ENCODE measurements at regions not wholly inside any gene's neighbourhood (a gene's known extent, or its start where the extent isn't known, plus 50 kb on each side); places are given as distances from the start of the nearest gene placed in this dataset.

DNA sequence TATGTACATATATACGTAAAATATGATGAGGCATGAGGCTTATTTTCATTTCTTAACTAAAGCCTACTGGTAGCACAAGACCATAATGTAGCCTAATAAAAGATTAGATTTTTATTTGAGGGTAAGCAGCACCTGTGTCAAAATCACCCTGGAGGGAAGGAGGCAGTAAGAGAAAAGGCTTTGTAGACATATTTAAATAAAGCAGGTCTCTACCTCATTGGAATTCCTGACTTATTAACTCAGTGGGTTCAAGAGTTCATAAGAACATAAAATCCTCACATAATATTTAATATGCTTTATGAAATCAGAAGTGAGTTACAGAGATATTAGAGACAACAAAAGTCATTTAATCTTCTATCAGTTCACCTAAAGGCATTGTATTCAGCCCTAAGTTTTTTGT lies 261.6 kb upstream of the ANKRD50 start:
- TF ChIP-seq POLR2A (IDR thresholded peaks at IDR 0.05) (no peak), EP300 (IDR thresholded peaks at IDR 0.05) (no peak)
- TF ChIP-seq, protein P1, sequence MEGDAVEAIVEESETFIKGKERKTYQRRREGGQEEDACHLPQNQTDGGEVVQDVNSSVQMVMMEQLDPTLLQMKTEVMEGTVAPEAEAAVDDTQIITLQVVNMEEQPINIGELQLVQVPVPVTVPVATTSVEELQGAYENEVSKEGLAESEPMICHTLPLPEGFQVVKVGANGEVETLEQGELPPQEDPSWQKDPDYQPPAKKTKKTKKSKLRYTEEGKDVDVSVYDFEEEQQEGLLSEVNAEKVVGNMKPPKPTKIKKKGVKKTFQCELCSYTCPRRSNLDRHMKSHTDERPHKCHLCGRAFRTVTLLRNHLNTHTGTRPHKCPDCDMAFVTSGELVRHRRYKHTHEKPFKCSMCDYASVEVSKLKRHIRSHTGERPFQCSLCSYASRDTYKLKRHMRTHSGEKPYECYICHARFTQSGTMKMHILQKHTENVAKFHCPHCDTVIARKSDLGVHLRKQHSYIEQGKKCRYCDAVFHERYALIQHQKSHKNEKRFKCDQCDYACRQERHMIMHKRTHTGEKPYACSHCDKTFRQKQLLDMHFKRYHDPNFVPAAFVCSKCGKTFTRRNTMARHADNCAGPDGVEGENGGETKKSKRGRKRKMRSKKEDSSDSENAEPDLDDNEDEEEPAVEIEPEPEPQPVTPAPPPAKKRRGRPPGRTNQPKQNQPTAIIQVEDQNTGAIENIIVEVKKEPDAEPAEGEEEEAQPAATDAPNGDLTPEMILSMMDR (IDR thresholded peaks at IDR 0.05): no peak
